Activated CD4-positive, alpha-beta T cell treated with anti-CD3 and anti-CD28 coated beads, Interleukin-2, amount 50 U/mL, for 4 hours (primary cell): ENCODE measurements at regions not wholly inside any gene's neighbourhood (a gene's known extent, or its start where the extent isn't known, plus 50 kb on each side); places are given as distances from the start of the nearest gene placed in this dataset.

ENCODE experiments used
- DNase-seq, 2 experiments: peaks; one replicate each; pipeline ENCODE4 v3.0.0-alpha.2; 2020

GRCh38 chr5:175235251-175235960, 208.6 kb downstream of the DRD1 start:
- DNase-seq: no peak

- no peak for DNase-seq
Measured at GRCh38 chr5:175230299-175230698, 213.7 kb downstream of the DRD1 start.

- DNase-seq: no peak
Measured at GRCh38 chr5:175226506-175226905, 217.5 kb downstream of the DRD1 start.

- DNase-seq: no peak
Measured at GRCh38 chr5:175223291-175223690, 220.7 kb downstream of the DRD1 start.

GRCh38 chr5:175222621-175223020, 221.4 kb downstream of the DRD1 start:
- DNase-seq: no peak

GRCh38 chr5:175220549-175220948, 223.4 kb downstream of the DRD1 start:
- no peak for DNase-seq

GRCh38 chr5:175219366-175219765, 224.6 kb downstream of the DRD1 start:
- DNase-seq: no peak

- no peak for DNase-seq
Measured at GRCh38 chr5:175216991-175217390, 227.0 kb downstream of the DRD1 start.

- no peak for DNase-seq
Measured at GRCh38 chr5:175215906-175216305, 228.1 kb downstream of the DRD1 start.

GRCh38 chr5:175214152-175214551, 229.8 kb downstream of the DRD1 start:
- no peak for DNase-seq

GRCh38 chr5:175211956-175212756, 231.8 kb downstream of the DRD1 start:
- no peak for DNase-seq

GRCh38 chr5:175207321-175208040, 236.5 kb downstream of the DRD1 start:
- DNase-seq: no peak

- DNase-seq: no peak
Measured at GRCh38 chr5:175206669-175207068, 237.3 kb downstream of the DRD1 start.

GRCh38 chr5:175202463-175203068, 241.4 kb downstream of the DRD1 start:
- DNase-seq: no peak

GRCh38 chr5:175201393-175201792, 242.6 kb downstream of the DRD1 start:
- no peak for DNase-seq

- DNase-seq: no peak
Measured at GRCh38 chr5:175195698-175196656, 248.0 kb downstream of the DRD1 start.

GRCh38 chr5:175181331-175181730, 262.7 kb downstream of the DRD1 start:
- no peak for DNase-seq

- DNase-seq: no peak
Measured at GRCh38 chr5:175170899-175171298, 273.1 kb downstream of the DRD1 start.

GRCh38 chr5:175168882-175169507, 275.0 kb downstream of the DRD1 start:
- no peak for DNase-seq

- DNase-seq: no peak
Measured at GRCh38 chr5:175166026-175166425, 278.0 kb downstream of the DRD1 start.

GRCh38 chr5:175163586-175164275, 280.3 kb downstream of the DRD1 start:
- DNase-seq: no peak
